ENCODE measurements at regions not wholly inside any gene's neighbourhood (a gene's known extent, or its start where the extent isn't known, plus 50 kb on each side); places are given as distances from the start of the nearest gene placed in this dataset.
A peak's percentile ranks its signal among the peaks of the same experiment; 100 is the strongest.
"Not testable (repeated sequence)": the region's sequence is repeated elsewhere in the genome, so short reads cannot be mapped to it uniquely, and the experiment has no call there.

DNA sequence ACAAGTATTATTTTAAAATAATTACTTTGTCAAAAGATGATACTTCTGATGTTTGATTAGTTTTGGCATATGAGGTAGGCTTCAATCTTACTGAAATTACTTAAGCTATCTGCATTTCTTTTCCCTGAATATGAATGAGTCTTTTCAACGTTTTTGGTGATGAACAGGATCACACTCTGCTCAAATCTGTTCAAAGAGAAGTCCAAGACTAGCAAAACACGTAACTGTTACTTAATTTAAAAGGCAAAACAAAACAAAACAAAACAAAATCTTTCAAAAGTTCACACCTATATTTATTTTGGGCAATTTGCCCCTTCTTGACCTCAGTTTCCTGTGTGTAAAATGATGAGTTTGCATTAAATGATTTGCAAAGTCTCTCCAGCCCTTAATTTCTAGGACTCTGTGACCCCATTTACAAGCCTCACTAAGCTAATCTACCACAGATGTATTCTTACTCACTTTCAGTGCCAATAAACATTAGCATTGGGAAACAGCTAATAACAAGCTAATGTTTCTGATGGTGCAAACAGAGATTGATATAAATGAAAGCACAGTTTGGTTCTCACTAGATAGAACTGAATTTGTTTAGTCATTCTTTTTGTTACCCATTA lies 865.4 kb downstream of the LTN1 start:
- H4K20me1 ChIP-seq (ENCODE audit: insufficient read depth, poor library complexity, severe bottlenecking), result no peaks in the 10 kb centered on the region
- H3K9me2 ChIP-seq (replicated peaks; ENCODE audit: insufficient read depth), result no peaks in the 10 kb centered on the region
- H3K27ac ChIP-seq, result peak overlapping the region; percentile 26
- H3K4me1 ChIP-seq (ENCODE audit: insufficient read depth), result peaks cover 6% of the 10 kb centered on the region
- no peak overlapping the region for H3K4me3 ChIP-seq
- no peak overlapping the region for H3K4me2 ChIP-seq
- no peaks in the 10 kb centered on the region for H3K79me2 ChIP-seq
- no peaks in the 10 kb centered on the region for H3K27me3 ChIP-seq
- H3K9me3 ChIP-seq (ENCODE audit: low read depth), result no peaks in the 10 kb centered on the region
- H2AFZ ChIP-seq, result no peak overlapping the region
- no peaks in the 10 kb centered on the region for H3K36me3 ChIP-seq (replicated peaks; ENCODE audit: insufficient read depth, low read depth)
- no peak for DNase-seq (ENCODE audit: low spot score)
- no peak for TF ChIP-seq EZH2phosphoT487 (IDR thresholded peaks at IDR 0.05; ENCODE audit: low read depth, severe bottlenecking, unreplicated experiment)
- WGBS (ENCODE audit: low lambda C conversion rate, missing lambda C conversion rate), result 88% methylated on average over 2 of the region's 2 CpGs

DNA sequence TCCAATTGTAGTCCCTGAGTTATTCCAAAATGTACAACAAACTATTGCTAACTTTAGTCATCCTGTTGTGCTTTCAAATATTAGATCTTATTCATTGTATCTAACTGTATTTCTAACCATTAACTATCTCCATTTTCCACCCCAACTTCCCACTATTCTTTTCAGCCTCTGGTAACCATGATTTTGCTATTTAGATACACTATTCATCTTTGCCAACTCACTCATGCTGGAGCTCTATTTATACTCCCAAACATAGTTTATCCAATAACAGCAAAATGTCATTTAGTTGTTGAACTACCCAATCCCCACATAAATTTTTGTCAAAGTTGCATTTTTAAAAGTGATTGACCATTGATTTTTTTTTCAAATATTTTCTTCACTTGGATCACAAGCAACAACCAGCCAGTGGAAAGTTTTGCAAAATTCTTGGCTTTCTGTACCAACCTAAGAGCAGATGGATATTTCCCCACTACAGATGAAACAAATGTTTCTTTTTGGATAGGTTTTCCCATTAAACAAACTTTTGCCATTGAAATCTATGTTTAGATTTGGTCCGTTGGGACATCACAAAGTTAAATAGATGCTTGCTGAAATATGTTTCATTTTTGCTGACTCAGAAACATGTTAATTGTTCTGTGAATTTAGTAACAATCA lies 866.0 kb downstream of the LTN1 start:
- H2AFZ ChIP-seq, result no peak overlapping the region
- TF ChIP-seq EZH2 (IDR thresholded peaks at IDR 0.05; ENCODE audit: borderline replicate concordance) (no peak), EZH2phosphoT487 (IDR thresholded peaks at IDR 0.05; ENCODE audit: low read depth, severe bottlenecking, unreplicated experiment) (no peak)
- TF ChIP-seq, protein P1, sequence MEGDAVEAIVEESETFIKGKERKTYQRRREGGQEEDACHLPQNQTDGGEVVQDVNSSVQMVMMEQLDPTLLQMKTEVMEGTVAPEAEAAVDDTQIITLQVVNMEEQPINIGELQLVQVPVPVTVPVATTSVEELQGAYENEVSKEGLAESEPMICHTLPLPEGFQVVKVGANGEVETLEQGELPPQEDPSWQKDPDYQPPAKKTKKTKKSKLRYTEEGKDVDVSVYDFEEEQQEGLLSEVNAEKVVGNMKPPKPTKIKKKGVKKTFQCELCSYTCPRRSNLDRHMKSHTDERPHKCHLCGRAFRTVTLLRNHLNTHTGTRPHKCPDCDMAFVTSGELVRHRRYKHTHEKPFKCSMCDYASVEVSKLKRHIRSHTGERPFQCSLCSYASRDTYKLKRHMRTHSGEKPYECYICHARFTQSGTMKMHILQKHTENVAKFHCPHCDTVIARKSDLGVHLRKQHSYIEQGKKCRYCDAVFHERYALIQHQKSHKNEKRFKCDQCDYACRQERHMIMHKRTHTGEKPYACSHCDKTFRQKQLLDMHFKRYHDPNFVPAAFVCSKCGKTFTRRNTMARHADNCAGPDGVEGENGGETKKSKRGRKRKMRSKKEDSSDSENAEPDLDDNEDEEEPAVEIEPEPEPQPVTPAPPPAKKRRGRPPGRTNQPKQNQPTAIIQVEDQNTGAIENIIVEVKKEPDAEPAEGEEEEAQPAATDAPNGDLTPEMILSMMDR (IDR thresholded peaks at IDR 0.05; ENCODE audit: poor library complexity), result no peak
- H3K27ac ChIP-seq, result peak overlapping the region; percentile 26
- peaks cover 6% of the 10 kb centered on the region for H3K4me1 ChIP-seq (ENCODE audit: insufficient read depth)
- 69% methylated on average over 1 of the region's 1 CpG for whole genome bisulfite sequencing (ENCODE audit: low lambda C conversion rate, missing lambda C conversion rate)
- H3K36me3 ChIP-seq (replicated peaks; ENCODE audit: insufficient read depth, low read depth), result no peaks in the 10 kb centered on the region
- H3K9me2 ChIP-seq (replicated peaks; ENCODE audit: insufficient read depth), result no peaks in the 10 kb centered on the region
- H3K9me3 ChIP-seq (ENCODE audit: low read depth), result no peaks in the 10 kb centered on the region
- H3K27me3 ChIP-seq, result no peaks in the 10 kb centered on the region
- no peaks in the 10 kb centered on the region for H3K79me2 ChIP-seq
- no peak overlapping the region for H3K4me2 ChIP-seq
- no peak for DNase-seq (ENCODE audit: low spot score)
- H4K20me1 ChIP-seq (ENCODE audit: insufficient read depth, poor library complexity, severe bottlenecking), result no peaks in the 10 kb centered on the region
- H3K4me3 ChIP-seq, result no peak overlapping the region

DNA sequence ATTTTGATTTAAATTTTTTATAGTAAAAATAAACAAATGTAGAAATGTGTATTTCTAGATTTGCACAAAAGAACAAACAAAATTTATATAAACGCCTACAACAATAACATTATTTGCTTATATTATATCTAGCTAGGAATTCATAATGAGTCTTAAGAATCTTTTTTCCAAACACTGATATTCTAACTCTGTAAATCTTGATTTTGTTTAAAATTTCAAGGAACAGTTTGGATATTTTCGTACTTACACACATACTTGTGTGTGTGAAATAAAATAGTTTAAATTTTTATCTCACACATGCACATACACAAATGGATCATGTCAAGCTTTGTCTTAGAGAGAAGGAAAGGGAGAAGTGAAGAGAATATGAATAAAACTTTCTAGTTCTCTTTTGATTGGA lies 868.1 kb downstream of the LTN1 start:
- no peaks in the 10 kb centered on the region for H3K9me2 ChIP-seq (replicated peaks; ENCODE audit: insufficient read depth)
- H3K4me1 ChIP-seq (ENCODE audit: insufficient read depth), result peaks cover 6% of the 10 kb centered on the region
- no peak overlapping the region for H2AFZ ChIP-seq
- TF ChIP-seq EZH2phosphoT487 (IDR thresholded peaks at IDR 0.05; ENCODE audit: low read depth, severe bottlenecking, unreplicated experiment), result no peak
- H3K36me3 ChIP-seq (replicated peaks; ENCODE audit: insufficient read depth, low read depth), result no peaks in the 10 kb centered on the region
- WGBS (ENCODE audit: low lambda C conversion rate, missing lambda C conversion rate), result 81% methylated on average over 2 of the region's 2 CpGs
- H3K27me3 ChIP-seq, result no peaks in the 10 kb centered on the region
- no peaks in the 10 kb centered on the region for H4K20me1 ChIP-seq (ENCODE audit: insufficient read depth, poor library complexity, severe bottlenecking)
- no peaks in the 10 kb centered on the region for H3K9me3 ChIP-seq (ENCODE audit: low read depth)
- DNase-seq (ENCODE audit: low spot score), result no peak
- H3K27ac ChIP-seq, result no peak overlapping the region
- H3K4me2 ChIP-seq, result no peak overlapping the region
- H3K79me2 ChIP-seq, result no peaks in the 10 kb centered on the region
- H3K4me3 ChIP-seq, result no peak overlapping the region

DNA sequence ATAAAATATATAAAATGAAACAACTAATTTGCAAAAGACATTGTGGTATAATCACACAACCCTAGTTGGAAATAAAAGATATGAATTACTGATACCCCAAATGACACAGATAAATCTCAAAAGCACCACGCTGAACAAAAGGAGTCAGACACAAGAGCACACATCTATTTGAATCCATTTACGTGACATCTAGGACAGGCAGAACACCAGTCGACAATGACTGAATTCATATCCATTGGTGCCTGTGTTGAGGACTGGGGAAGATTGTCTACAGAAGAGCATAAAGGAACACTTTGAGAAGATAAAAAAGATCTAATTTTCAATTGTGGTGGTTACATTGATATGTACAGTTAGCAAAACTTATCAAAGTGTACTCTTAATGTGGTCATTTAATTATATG lies 874.1 kb downstream of the LTN1 start:
- no peaks in the 10 kb centered on the region for H3K9me2 ChIP-seq (replicated peaks; ENCODE audit: insufficient read depth)
- WGBS (ENCODE audit: low lambda C conversion rate, missing lambda C conversion rate), result 96% methylated on average over 3 of the region's 3 CpGs
- H4K20me1 ChIP-seq (ENCODE audit: insufficient read depth, poor library complexity, severe bottlenecking), result no peaks in the 10 kb centered on the region

DNA sequence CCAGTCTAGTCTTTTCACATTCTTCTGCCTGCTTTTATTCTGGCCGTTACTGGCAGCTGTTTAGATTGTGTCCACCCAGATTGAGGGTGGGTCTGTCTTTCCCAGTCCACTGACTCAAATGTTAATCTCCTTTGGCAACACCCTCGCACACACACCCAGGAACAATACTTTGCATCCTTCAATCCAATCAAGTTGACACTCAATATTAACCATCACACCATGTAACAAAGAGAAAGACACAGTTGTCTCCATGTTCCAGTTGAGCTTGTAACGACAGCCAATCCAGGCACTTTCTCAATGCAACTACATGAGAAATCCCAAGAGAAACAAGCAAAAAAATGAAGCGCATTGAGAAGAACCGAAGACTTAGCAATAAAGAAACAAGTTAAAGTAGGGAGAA lies 877.7 kb downstream of the LTN1 start:
- not testable (repeated sequence) for H3K4me2 ChIP-seq; H3K27ac ChIP-seq; H3K9me3 ChIP-seq (ENCODE audit: low read depth); H3K27me3 ChIP-seq; H3K9me2 ChIP-seq (replicated peaks; ENCODE audit: insufficient read depth); H3K4me3 ChIP-seq; DNase-seq (ENCODE audit: low spot score); H3K4me1 ChIP-seq (ENCODE audit: insufficient read depth); H2AFZ ChIP-seq; H3K36me3 ChIP-seq (replicated peaks; ENCODE audit: insufficient read depth, low read depth); H4K20me1 ChIP-seq (ENCODE audit: insufficient read depth, poor library complexity, severe bottlenecking); H3K79me2 ChIP-seq
- 85% methylated on average over 5 of the region's 5 CpGs for WGBS (ENCODE audit: low lambda C conversion rate, missing lambda C conversion rate)

More for the DNA sequence above, 874.1 kb downstream of the LTN1 start:
- H3K27me3 ChIP-seq, result no peaks in the 10 kb centered on the region
- no peak overlapping the region for H2AFZ ChIP-seq
- no peak overlapping the region for H3K27ac ChIP-seq
- TF ChIP-seq EZH2phosphoT487 (IDR thresholded peaks at IDR 0.05; ENCODE audit: low read depth, severe bottlenecking, unreplicated experiment), result no peak
- TF ChIP-seq, protein P1 (IDR thresholded peaks at IDR 0.05; ENCODE audit: poor library complexity), result no peak
- DNase-seq (ENCODE audit: low spot score), result no peak
- H3K4me3 ChIP-seq, result no peak overlapping the region
- no peaks in the 10 kb centered on the region for H3K9me3 ChIP-seq (ENCODE audit: low read depth)
- no peak overlapping the region for H3K4me2 ChIP-seq
- H3K4me1 ChIP-seq (ENCODE audit: insufficient read depth), result no peaks in the 10 kb centered on the region
- no peaks in the 10 kb centered on the region for H3K36me3 ChIP-seq (replicated peaks; ENCODE audit: insufficient read depth, low read depth)
- no peaks in the 10 kb centered on the region for H3K79me2 ChIP-seq
